ENCODE measurements at regions not wholly inside any gene's neighbourhood (a gene's known extent, or its start where the extent isn't known, plus 50 kb on each side); places are given as distances from the start of the nearest gene placed in this dataset.

- Mint-ChIP-seq H3K27me3 (peaks cover 8 to 13% of the 10 kb centered on the region in 2 donors), H3K36me3 (no peaks in the 10 kb centered on the region), H3K27ac (no peak overlapping the region), H3K4me3 (no peak overlapping the region), H3K4me1 (ENCODE audit: low read depth in 2 of 2) (peaks cover 0 to 5% of the 10 kb centered on the region in 2 donors), H3K9me3 (peaks cover 4% of the 10 kb centered on the region)
- DNase-seq (ENCODE audit: low spot score) (no peak), ATAC-seq (no peak)
Observed at GRCh38 chr4:100258675-100259074, 68.4 kb upstream of the DDIT4L start.

DNA sequence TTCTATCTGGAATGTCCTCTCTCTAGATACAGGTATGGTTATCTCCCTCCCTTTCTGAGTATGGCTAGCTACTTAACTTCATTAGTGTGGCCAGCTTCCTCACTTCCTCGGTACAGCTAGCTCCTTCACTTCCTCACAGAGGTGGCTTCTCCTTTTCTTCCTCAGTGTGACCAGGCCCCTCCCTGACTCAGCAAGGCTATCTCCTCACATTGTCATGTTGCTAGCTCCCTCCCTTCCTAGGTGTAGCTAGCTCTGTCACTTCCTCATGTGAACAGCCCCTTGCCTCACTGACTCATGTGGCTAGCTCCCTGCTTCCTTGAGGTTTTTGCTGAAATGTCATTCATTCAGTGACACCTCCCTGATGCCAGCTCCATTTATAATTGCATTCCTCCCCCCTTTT lies 67.3 kb upstream of the DDIT4L start:
- Mint-ChIP-seq H3K27me3 (peaks cover 8 to 13% of the 10 kb centered on the region in 2 donors), H3K36me3 (no peaks in the 10 kb centered on the region), H3K9me3 (peaks cover 4% of the 10 kb centered on the region), H3K4me3 (no peak overlapping the region), H3K27ac (no peak overlapping the region), H3K4me1 (ENCODE audit: low read depth in 2 of 2) (peaks cover 0 to 5% of the 10 kb centered on the region in 2 donors)
- ATAC-seq (peak in 1 of 2 donors; percentile 48), DNase-seq (ENCODE audit: low spot score) (no peak)

- H3K27ac Mint-ChIP-seq, result no peak overlapping the region
- DNase-seq (ENCODE audit: low spot score) (no peak), ATAC-seq (no peak)
- H3K9me3 Mint-ChIP-seq, result no peaks in the 10 kb centered on the region
- H3K27me3 Mint-ChIP-seq, result peaks cover 6 to 7% of the 10 kb centered on the region in 2 donors
- no peaks in the 10 kb centered on the region for H3K36me3 Mint-ChIP-seq
- H3K4me1 Mint-ChIP-seq (ENCODE audit: low read depth in 2 of 2), result peaks cover 0 to 5% of the 10 kb centered on the region in 2 donors
- H3K4me3 Mint-ChIP-seq, result no peak overlapping the region
Observed at GRCh38 chr4:100254237-100254636, 64.0 kb upstream of the DDIT4L start.

DNA sequence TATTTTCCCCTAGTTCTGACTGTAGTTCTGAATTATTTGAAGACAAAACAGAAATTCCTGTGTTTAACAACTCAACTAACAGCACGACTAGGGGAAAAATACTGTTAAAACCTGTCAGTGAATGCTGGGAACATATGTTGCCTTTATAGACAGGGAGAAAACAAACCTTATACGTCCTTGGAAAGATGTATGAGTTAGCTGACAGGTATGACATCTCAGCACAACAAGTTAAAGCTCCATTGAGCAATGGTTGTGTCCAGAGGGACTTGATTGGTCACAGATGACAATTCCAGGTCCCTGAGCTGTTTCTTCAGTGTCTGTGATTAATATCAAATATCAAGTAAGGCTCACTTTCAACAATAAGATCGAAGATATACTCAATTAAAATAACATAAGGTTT lies 58.2 kb upstream of the DDIT4L start:
- Mint-ChIP-seq H3K27me3 (peaks cover 4 to 9% of the 10 kb centered on the region in 2 donors), H3K27ac (no peak overlapping the region), H3K36me3 (no peaks in the 10 kb centered on the region), H3K4me1 (ENCODE audit: low read depth in 2 of 2) (no peaks in the 10 kb centered on the region), H3K9me3 (peaks cover 4% of the 10 kb centered on the region), H3K4me3 (no peak overlapping the region)
- ATAC-seq (no peak), DNase-seq (ENCODE audit: low spot score) (no peak)

DNA sequence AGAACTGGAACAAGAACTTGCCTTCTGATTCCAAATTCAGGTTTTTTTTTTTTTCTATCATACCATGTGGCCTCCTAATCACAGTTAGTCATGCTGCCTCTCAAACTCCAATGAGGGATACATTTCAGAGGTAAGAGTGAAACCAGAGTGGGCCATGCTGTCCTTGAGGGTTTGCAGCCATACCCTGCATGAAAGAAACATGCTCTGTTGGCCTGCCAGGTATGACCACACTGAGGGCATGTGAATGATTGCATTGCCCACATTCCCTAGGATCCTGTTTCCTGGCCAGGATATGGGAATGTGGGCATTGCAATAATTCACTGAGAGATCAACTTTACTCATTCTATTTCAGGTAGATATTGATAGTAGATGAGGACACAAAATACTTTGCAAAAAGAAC lies 56.4 kb upstream of the DDIT4L start:
- H3K4me1 Mint-ChIP-seq (ENCODE audit: low read depth in 2 of 2), result no peaks in the 10 kb centered on the region
- no peak overlapping the region for H3K4me3 Mint-ChIP-seq
- DNase-seq (ENCODE audit: low spot score), result no peak
- no peak overlapping the region for H3K27ac Mint-ChIP-seq
- ATAC-seq, result no peak
- H3K9me3 Mint-ChIP-seq, result peaks cover 4% of the 10 kb centered on the region
- peaks cover 4 to 9% of the 10 kb centered on the region in 2 donors for H3K27me3 Mint-ChIP-seq
- H3K36me3 Mint-ChIP-seq, result no peaks in the 10 kb centered on the region

GRCh38 chr4:100244347-100244746 lies 54.1 kb upstream of the DDIT4L start:
- no peaks in the 10 kb centered on the region for H3K36me3 Mint-ChIP-seq
- peaks cover 4 to 9% of the 10 kb centered on the region in 2 donors for H3K27me3 Mint-ChIP-seq
- H3K9me3 Mint-ChIP-seq, result peaks cover 4% of the 10 kb centered on the region
- DNase-seq (ENCODE audit: low spot score) (no peak), ATAC-seq (peak; percentile 33 to 54)
- H3K27ac Mint-ChIP-seq, result no peak overlapping the region
- H3K4me1 Mint-ChIP-seq (ENCODE audit: low read depth in 2 of 2), result peaks cover 5 to 6% of the 10 kb centered on the region in 2 donors
- no peak overlapping the region for H3K4me3 Mint-ChIP-seq
